NCI-H2196 (cell line): ENCODE measurements at regions not wholly inside any gene's neighbourhood (a gene's known extent, or its start where the extent isn't known, plus 50 kb on each side); places are given as distances from the start of the nearest gene placed in this dataset.
"Not testable (repeated sequence)": the region's sequence is repeated elsewhere in the genome, so short reads cannot be mapped to it uniquely, and the experiment has no call there.

Experiments
- DNase-seq: peaks from one replicate; lab custom pipeline; 2025; ENCODE audit not compliant: unreplicated experiment; lab: John Stamatoyannopoulos, UW

- no peak for DNase-seq
Measured at GRCh38 chr7:131122394-131122793, 205.3 kb upstream of the MKLN1 start.

- DNase-seq = no peak
Measured at GRCh38 chr7:131124001-131124629, 203.6 kb upstream of the MKLN1 start.

- DNase-seq = no peak
Measured at GRCh38 chr7:131124867-131125266, 202.8 kb upstream of the MKLN1 start.

- DNase-seq = no peak
Measured at GRCh38 chr7:131130324-131130723, 197.4 kb upstream of the MKLN1 start.

- no peak for DNase-seq
Measured at GRCh38 chr7:131131012-131131745, 196.5 kb upstream of the MKLN1 start.

GRCh38 chr7:131131746-131132431 is 195.8 kb upstream of the MKLN1 start:
- no peak for DNase-seq

- DNase-seq = no peak
Measured at GRCh38 chr7:131139462-131139861, 188.2 kb upstream of the MKLN1 start.

- DNase-seq = no peak
Measured at GRCh38 chr7:131141443-131141967, 186.2 kb upstream of the MKLN1 start.

- DNase-seq = no peak
Measured at GRCh38 chr7:131143869-131144268, 183.8 kb upstream of the MKLN1 start.

- DNase-seq = no peak
Measured at GRCh38 chr7:131145026-131145425, 182.7 kb upstream of the MKLN1 start.

- no peak for DNase-seq
Measured at GRCh38 chr7:131145770-131146169, 181.9 kb upstream of the MKLN1 start.

- DNase-seq = no peak
Measured at GRCh38 chr7:131147604-131148003, 180.1 kb upstream of the MKLN1 start.

- no peak for DNase-seq
Measured at GRCh38 chr7:131148258-131148657, 179.4 kb upstream of the MKLN1 start.

GRCh38 chr7:131148708-131149428 is 178.8 kb upstream of the MKLN1 start:
- no peak for DNase-seq

GRCh38 chr7:131149429-131149773 is 178.3 kb upstream of the MKLN1 start:
- DNase-seq = no peak

- DNase-seq = no peak
Measured at GRCh38 chr7:131149840-131150239, 177.8 kb upstream of the MKLN1 start.

- DNase-seq = no peak
Measured at GRCh38 chr7:131151034-131151433, 176.6 kb upstream of the MKLN1 start.

GRCh38 chr7:131152766-131153165 is 174.9 kb upstream of the MKLN1 start:
- no peak for DNase-seq

GRCh38 chr7:131154380-131154779 is 173.3 kb upstream of the MKLN1 start:
- DNase-seq = no peak

GRCh38 chr7:131157530-131158243 is 170.0 kb upstream of the MKLN1 start:
- DNase-seq = no peak

- not testable (repeated sequence) for DNase-seq
Measured at GRCh38 chr7:131158244-131158636, 169.4 kb upstream of the MKLN1 start.
